ENCODE measurements at regions not wholly inside any gene's neighbourhood (a gene's known extent, or its start where the extent isn't known, plus 50 kb on each side); places are given as distances from the start of the nearest gene placed in this dataset.

DNA sequence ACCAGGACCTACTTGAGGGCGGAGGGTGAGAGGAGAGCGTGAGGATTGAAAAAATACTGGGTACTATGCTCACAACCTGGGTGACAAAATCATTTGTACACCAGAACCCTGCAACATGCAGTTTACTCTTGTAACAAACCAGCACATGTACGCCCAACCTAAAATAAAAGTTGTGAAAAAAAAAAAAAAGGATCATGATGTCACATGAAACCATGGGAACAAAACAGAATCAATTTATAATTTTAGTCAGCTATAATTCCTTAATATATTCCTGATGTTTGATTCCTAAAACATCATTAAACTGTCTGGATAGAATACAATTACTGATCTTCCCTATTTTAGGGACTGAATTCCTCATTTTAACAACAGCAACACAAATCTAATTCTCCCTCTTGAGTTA lies 160.6 kb upstream of the SPRY2 start:
- H3K9ac ChIP-seq (ENCODE audit: low read depth, low read length), result no peak overlapping the region
- no peaks in the 10 kb centered on the region for H3K9me1 ChIP-seq (ENCODE audit: insufficient read depth, low read length)
- H3K36me3 ChIP-seq (ENCODE audit: control insufficient read depth, insufficient read depth, low read length), result no peaks in the 10 kb centered on the region
- intact Hi-C loops (cut with micrococcal nuclease), result no loop called here
- WGBS, 2 experiments (ENCODE audit: extremely low coverage in 2 of 2, insufficient read length in 1 of 2), result no CpG with 5 or more reads among the region's 3 CpGs
- ATAC-seq (ENCODE audit: low read depth) (no peak), DNase-seq (no peak)
- no peak overlapping the region for H3K23ac ChIP-seq (ENCODE audit: low read depth, low read length)
- H2BK15ac ChIP-seq (ENCODE audit: low read depth, low read length), result no peak overlapping the region
- TF ChIP-seq RCOR1 (IDR thresholded peaks at IDR 0.05; ENCODE audit: insufficient replicate concordance, low read length), result no peak
- no peak for TF ChIP-seq RFX5 (IDR thresholded peaks at IDR 0.05; ENCODE audit: low read depth, low read length)
- TF ChIP-seq, protein P1, sequence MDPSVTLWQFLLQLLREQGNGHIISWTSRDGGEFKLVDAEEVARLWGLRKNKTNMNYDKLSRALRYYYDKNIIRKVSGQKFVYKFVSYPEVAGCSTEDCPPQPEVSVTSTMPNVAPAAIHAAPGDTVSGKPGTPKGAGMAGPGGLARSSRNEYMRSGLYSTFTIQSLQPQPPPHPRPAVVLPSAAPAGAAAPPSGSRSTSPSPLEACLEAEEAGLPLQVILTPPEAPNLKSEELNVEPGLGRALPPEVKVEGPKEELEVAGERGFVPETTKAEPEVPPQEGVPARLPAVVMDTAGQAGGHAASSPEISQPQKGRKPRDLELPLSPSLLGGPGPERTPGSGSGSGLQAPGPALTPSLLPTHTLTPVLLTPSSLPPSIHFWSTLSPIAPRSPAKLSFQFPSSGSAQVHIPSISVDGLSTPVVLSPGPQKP (IDR thresholded peaks at IDR 0.05; ENCODE audit: borderline replicate concordance, low read depth, low read length), result no peak
- no peak for TF ChIP-seq MXI1 (IDR thresholded peaks at IDR 0.05; ENCODE audit: borderline replicate concordance, low read depth, low read length)
- no peak for TF ChIP-seq FOS (IDR thresholded peaks at IDR 0.05; ENCODE audit: low read depth, low read length)
- no peak for TF ChIP-seq BHLHE40 (IDR thresholded peaks at IDR 0.05; ENCODE audit: low read depth, low read length)
- TF ChIP-seq CEBPB (IDR thresholded peaks at IDR 0.05; ENCODE audit: low read depth, low read length), result no peak
- TF ChIP-seq MAZ (IDR thresholded peaks at IDR 0.05; ENCODE audit: borderline replicate concordance, low read depth, low read length), result no peak
- TF ChIP-seq SMC3 (IDR thresholded peaks at IDR 0.05; ENCODE audit: low read depth, low read length), result no peak
- TF ChIP-seq MAFK (IDR thresholded peaks at IDR 0.05; ENCODE audit: low read depth, low read length), result no peak
- no peak for TF ChIP-seq NFE2L2 (IDR thresholded peaks at IDR 0.05; ENCODE audit: low read depth, low read length)
- TF ChIP-seq CTCF (conservative IDR thresholded peaks at IDR 0.05; ENCODE audit: low read depth, low read length), result no peak
- no peak overlapping the region for H3K4me2 ChIP-seq (ENCODE audit: low read depth, low read length)
- CTCF ChIA-PET, result no interaction called here
- no peaks in the 10 kb centered on the region for H3K79me1 ChIP-seq (ENCODE audit: low read depth in 1 of 2, low read length in 2 of 2)
- no TSS peak for BruUV-seq (replicated peaks)
- no peak overlapping the region for H2BK5ac ChIP-seq (ENCODE audit: low read depth, low read length, poor library complexity, severe bottlenecking)
- H2AK9ac ChIP-seq (replicated peaks; ENCODE audit: low read depth, low read length, poor library complexity), result no peak overlapping the region
- dilution Hi-C loops (cut with HindIII; ENCODE audit: low sequenced_read_pairs, unreplicated experiment), result no loop called here
- H3K27ac ChIP-seq (ENCODE audit: insufficient read depth, low read length), result no peak overlapping the region
- no peaks in the 10 kb centered on the region for H3K27me3 ChIP-seq (ENCODE audit: control insufficient read depth, insufficient read depth, low read length)
- no peak overlapping the region for H4K5ac ChIP-seq (ENCODE audit: low read depth, low read length)
- POLR2A ChIA-PET (ENCODE audit: unreplicated experiment), result no interaction called here
- no peak overlapping the region for H4K91ac ChIP-seq (ENCODE audit: insufficient read depth, low read depth, low read length)
- no peaks in the 10 kb centered on the region for H3K4me1 ChIP-seq (ENCODE audit: control insufficient read depth, insufficient read depth, low read length)
- H2AFZ ChIP-seq (replicated peaks; ENCODE audit: low read length, poor library complexity), result no peak overlapping the region
- H3K4ac ChIP-seq (ENCODE audit: low read depth, low read length), result no peak overlapping the region
- H3K14ac ChIP-seq (replicated peaks; ENCODE audit: low read depth, low read length), result no peak overlapping the region
- H2AK5ac ChIP-seq (ENCODE audit: low read depth, low read length), result no peak overlapping the region
- H4K8ac ChIP-seq (ENCODE audit: low read depth in 2 of 2, low read length in 2 of 2), result no peak overlapping the region
- H3K9me3 ChIP-seq (ENCODE audit: control insufficient read depth, insufficient read depth, low read length), result 0 out of 2 replicates have a peak, but pooled peaks cover 2% of the 10 kb centered on the region
- no peaks in the 10 kb centered on the region for H4K20me1 ChIP-seq (ENCODE audit: insufficient read depth, low read length)
- in situ Hi-C loops (cut with MboI; ENCODE audit: low sequenced_read_pairs), result no loop called here
- no peak overlapping the region for H3K18ac ChIP-seq (ENCODE audit: low read depth, low read length)
- H3K56ac ChIP-seq (ENCODE audit: extremely low read depth, insufficient read depth, low read length), result no peak overlapping the region
- no peak overlapping the region for H2BK20ac ChIP-seq (ENCODE audit: low read depth, low read length)
- no peak overlapping the region for H2BK120ac ChIP-seq (ENCODE audit: low read depth, low read length)
- H3K4me3 ChIP-seq (ENCODE audit: insufficient read depth, low read depth, low read length), result no peak overlapping the region

Data from IMR-90 (cell line).